NK-92 treated with Interleukin-12 subunit alpha and Interleukin-12 subunit beta, amount 100 ng/mL, for 24 hours (cell line): ENCODE measurements at regions not wholly inside any gene's neighbourhood (a gene's known extent, or its start where the extent isn't known, plus 50 kb on each side); places are given as distances from the start of the nearest gene placed in this dataset.

Source experiments
- DNase-seq: peaks from one replicate; lab custom pipeline; 2025; lab: John Stamatoyannopoulos, UW

DNA sequence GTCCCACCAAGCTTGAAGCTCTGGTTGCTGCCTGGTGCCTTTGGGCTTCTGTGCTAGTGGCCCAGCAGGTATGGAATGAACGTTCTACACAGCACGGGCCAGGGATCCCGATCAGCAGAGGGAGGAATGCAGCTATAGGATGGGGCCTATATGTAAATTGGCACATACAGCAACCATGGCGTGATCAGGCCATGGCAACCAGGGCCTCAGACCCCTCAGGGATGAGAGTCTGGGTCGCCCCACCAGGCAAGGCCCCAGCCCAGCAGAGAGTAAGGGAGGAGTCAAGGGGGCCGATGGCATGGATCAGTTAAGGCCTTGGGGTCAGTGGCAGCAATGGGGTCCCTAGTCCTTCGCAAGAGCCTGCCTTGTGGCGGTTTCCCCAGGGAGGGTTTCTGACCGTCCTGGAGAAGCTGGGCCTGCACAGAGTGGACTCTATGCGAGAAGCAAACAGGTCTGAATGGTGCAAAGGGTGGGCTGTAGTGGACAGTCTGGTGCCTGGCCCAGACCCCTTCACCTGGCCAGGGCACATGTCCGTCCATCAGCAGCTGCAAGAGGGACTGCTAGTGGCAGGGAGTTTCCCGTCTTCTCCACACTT lies 98.2 kb upstream of the SLC22A11 start:
- DNase-seq = no peak

DNA sequence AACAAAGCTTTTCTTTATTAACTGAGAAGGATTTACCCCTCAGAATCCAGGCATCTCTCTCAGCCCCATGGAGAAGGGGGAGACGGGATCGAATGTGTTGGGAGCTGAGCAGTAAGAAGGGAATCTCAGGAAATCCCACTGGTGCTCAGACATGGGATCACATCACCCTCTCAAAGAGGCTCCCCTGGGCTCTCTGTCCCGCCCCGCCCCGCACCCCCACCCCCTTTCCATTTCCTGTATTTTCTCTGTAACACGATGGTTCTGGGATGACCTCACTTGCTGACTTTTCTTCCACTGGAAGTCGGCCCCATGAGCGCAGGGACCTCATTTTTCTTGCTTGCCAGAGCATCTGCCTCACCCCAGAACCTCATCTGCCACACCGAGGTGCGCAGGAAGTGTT lies 96.7 kb upstream of the SLC22A11 start:
- DNase-seq = no peak

DNA sequence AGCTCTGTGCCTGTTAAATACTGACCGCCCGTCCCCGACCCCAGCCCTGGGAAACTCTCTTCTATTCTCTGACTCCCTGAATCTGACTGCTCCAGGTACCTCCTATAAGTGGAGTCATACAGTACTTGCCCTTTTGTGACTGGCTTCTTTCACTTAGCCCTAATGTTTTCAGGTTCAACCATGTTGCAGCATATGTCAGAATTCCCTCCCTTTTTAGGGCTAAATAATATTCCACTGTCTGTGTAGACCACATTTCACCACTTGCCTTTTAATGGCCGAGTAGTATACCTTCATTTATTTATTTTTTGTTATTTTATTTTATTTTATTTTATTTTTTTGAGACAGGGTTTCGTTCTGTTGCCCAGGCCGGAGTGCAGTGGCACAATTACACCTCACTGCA lies 96.1 kb upstream of the SLC22A11 start:
- no peak for DNase-seq

DNA sequence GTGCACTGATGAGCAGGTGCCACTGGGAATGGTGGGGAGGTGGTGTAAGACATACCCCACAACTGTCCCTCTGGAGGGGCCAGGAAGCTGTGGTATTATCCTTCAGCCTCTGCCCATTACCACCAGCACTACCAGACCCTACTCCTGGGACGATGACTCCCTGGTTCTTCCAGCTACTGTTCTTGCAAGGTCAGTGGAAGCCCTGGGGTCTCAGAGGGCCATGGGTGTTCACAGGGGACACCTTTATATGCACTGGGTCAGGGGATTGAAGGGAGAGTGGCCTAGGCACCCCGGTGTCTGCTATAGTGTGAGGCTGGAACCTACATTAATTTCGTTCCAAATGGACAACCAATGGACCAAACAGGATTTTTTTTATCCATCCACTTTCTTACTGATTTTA lies 94.7 kb upstream of the SLC22A11 start:
- no peak for DNase-seq

DNA sequence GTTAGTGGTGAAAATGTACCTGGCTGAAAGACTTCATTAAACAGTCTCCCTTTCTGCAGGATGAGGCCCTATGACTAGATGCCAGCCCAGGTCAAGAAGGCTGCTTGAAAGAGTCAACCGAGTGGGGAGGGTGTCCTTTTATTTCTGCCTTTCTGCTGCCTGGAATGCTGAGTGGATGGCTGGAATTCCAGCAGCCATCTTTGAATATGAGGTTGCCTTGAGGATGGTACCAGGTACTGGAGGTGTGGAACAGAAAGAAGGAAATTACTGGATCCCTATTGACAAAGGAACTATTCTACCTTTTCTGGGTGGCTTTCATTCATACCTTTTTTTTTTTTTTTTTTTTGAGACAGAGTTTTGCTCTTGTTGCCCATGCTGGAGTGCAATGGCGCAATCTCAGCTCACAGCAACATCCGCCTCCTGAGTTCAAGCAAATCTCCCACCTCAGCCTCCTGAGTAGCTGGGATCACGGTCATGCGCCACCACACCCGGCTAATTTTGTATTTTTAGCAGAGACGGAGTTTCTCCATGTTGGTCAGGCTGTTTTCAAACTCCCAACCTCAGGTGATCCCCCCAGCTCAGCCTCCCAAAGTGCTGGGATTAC lies 89.5 kb upstream of the SLC22A11 start:
- no peak for DNase-seq

DNA sequence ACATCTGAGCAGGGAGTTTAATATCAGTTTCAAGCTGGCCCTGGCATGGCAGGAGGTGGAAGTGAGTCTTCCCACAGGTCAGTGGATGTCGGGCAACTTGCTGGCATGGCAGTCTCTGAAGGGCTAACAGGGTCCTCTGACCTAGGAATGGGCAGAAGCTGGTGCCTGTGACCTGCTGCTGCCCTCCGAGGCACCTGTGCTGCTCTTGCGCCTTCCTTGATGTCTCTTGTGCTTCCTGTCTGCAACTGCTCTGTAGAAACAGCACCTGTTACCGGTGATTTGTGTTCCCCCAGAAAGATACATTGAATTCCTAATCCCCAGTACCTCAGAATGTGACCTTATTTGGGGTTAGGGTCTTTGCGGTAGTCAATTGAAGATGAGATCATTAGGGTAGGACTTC lies 86.5 kb upstream of the SLC22A11 start:
- no peak for DNase-seq

DNA sequence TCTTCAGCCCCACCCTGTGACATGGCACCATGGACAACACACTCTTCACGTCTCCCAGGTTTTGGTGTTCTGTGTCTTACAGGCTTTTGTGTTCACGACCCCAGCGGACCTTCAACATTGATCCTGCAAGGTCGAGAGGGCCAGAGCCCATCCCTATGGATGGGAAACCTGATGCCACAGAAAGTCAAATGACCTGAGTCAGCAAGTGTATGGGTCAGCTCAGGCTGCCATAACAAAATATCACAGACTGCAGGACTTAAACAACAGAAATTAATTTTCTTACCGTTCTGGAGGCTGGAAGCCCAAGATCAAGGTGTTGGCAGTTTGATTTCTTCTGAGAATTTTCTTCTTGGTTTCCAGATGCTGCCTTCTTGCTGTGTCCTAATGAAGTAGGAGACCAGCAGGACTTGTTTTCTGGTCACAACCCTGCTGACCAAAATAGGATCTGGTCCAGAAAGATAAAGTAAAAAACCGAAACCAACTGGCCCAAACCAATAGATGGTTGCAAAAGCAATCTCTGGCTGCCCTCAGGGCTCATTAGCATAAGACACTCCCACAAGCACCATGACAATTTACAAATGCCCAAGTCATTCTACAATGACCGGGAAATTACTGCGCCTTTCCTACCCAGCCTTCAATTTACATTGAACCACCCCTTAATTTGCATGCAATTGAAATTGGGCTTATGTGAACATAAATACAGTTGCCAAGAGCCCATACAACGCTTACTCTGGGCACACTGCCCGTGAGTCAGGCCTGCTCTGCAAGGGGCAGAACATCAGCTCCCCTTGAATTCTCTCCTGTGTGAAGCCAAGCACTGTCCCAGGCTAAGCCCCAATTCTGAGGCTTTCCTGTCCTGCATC lies 82.9 kb upstream of the SLC22A11 start:
- DNase-seq = no peak

DNA sequence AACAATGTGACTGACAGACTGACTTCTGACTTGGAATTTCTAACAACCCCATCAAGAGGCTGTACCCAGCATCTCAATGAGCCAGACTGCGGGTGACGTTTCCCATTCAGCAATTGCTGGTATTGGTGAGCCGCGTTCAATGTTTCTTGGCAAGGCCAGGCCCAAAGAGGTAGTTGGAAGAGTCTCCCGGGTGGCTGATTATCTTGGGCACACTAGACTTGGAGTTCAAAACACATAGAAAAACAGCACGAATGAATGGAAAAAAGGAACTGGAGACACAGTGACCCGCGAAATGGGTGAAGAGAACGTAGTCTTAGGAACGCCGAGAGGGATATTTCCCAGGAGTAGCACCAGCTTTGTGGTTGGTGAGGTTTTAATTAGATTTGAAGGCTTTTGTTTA lies 81.1 kb upstream of the SLC22A11 start:
- DNase-seq = no peak

DNA sequence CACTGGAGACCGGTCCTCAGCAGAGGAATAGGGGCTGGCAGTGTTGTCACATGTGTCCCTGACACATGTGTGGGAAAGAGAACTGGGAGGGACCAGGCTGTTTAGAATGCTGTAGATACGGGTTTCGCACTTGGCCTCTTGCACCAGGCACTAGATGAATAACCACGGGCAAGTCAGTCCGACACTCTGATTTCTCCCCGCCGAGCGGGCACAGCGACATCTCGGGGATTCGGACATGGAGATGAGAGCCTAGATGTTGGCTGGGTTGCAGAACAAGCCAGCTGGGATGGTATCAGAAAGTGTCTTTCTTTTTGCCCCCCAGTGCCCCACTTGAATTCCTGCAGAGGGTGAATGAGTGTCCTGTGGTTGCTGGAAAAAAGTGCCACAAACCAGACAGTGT lies 80.6 kb upstream of the SLC22A11 start:
- no peak for DNase-seq

DNA sequence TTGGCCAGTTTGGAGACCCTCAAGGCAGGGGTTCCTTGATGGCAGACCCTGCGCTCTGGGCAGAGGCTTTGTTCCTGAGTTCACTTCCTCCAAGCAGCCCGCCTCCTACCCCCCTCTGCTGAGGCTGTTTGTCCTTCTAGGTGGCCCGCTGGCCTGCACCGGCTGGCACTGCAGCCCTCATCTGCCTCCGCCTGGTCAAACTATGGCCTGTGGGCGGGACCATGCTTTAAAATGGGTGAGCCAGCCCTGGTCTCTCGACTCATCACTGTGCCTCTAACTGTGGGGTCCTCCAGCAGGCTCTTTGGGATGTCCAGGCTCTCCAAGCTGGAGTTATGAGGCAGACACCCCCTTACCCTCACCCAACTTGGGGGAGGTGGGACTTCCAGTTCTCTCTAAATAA lies 78.9 kb upstream of the SLC22A11 start:
- no peak for DNase-seq

DNA sequence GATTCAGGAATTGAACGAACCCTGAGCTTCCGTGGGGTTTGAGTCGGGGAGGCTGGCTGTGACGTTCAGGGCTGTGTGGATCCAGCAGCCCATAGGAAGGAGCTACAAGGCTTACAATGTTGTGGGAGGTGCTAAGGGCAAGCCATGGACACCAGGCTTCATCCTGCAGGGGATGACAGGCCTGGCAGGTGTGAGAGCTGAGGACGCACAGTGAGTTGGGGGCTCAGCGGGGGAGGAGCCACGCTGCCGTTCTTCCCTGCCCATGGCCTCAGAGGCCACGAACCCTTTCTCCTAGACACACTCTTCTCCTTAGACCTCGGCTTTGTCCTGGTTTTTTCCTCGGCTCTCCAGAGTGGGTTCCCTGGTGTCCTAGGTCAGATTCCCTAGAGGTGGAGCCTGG lies 78.1 kb upstream of the SLC22A11 start:
- no peak for DNase-seq

DNA sequence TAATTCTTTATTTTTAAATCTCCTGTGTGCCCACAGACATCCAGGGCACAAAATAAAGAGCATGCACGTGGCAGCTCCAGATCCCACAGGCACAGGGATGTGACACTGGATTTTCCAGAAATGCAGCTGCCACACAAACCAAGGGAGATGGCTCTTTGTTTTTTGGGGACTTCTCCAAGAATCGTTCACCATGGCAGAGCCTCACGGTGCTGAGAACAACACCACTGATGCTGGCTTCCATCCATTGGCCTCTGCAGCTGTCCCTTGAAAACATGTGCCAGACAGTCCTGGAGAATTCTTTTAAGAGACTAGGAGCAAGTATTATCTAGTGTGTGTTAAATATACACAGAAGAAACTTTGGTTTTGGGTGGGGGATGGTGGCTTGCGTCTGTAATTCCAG lies 73.2 kb upstream of the SLC22A11 start:
- no peak for DNase-seq

DNA sequence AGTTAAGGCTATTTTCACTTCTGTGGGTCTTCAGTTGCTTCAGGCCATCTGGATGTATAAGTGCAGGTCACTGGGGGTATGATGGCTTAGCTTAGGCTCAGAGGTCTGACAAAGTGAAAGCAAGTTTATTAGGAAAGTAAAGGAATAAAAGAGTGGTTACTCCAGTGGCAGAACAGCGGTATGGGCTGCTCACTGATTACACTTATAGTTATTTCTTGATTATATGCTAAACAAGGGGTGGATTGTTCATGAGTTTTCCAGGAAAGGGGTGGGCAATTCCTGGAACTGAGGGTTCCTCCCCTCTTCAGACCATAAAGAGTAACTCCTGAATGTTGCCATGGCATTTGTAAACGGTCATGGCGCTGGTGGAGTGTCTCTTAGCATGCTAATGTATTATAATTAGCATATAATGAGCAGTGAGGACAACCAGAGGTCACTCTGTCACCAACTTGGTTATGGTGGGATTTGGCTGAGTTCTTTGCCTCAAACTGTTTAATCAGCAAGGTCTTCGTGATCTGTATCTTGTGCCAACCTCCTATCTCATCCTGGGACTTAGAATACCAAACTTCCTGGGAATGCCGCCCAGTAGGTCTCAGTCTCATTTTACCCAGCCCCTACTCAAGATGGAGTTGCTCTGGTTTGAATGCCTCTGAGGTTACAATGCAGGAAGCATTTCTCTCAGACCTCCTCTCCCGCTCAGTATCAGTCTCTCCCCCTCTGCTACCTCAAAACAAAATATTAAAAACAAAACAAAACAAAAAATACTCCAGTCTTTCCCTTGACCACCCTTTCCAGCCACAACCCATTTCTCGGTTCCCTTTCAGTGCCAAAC lies 71.3 kb upstream of the SLC22A11 start:
- DNase-seq = no peak

DNA sequence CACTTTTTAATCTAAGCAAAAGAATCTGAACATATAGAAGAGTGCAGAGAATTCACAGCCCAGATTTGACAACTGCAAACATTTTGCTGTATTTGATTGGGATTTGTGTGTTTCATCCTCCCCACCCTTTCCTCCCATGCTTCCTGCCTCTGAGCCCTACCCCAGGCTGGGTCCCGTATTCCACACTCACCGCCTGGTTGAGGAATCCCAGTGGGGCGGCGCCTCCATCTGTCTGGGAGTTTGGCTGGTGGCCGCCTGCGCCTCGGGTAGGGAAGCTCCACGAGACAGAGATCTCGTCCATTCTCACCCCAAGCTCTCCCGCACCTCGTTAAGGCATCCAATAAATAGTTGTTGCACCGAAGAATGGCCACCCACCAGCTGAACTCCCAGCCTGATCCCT lies 70.7 kb upstream of the SLC22A11 start:
- DNase-seq = no peak

DNA sequence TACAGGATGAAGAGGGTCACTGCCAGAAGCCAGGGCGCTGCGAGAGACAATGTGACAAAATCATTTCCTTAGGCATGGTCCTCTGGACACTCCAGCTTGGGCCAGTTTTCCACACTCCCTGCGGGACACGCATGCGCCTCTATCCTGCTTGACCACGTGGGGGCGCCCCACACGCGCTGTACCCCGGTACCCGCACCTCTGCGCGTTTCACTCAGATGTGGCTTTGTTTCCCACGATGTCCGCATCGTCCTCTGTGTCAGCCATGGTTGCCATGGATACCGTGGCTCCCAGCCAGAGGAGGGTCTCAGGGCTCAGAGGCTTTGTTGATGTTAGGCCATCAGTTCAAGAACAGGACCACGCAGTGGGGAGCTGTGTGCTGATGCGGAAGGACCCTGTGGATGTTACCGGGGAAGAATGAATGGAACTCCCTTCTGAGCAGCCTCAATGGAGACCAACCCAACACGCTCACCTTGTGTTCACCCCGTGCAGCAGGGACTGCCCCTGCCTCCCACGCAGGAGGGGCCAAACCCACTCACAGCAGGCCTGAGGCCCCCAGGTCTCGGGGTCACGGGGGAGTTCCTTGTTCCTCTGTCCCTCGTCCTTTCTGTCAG lies 65.8 kb upstream of the SLC22A11 start:
- DNase-seq = peak; percentile 12

DNA sequence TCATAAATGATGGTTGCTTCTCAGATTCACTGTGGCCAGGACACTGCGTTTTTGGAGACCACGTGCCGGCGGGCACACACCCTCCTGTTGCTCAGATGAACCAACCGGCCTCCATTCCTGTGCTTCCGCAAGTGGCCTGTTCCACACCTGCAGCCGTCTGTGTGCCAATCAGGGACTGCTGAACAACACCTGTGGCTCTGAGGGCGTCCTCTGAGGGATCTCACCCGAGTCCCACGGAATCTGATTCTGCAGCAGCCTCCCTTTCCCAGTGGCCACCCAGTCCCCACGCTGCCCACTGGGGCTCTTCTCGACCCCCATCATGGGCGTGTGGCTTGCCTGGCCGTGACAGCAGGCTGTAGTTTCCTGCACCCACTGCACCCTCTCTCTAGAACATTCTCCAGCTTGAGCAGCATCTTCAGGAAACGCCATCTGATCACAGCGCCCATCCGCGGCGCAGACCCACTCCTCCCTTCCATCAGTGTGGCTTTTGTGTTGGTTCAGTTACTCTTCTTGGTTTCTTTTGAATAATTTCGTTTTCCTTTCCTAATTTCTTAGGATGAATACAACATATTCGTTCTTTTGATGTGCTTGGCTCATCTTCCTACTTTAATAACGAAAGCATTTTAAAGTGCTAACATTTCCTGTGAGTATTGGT lies 65.1 kb upstream of the SLC22A11 start:
- DNase-seq = no peak

DNA sequence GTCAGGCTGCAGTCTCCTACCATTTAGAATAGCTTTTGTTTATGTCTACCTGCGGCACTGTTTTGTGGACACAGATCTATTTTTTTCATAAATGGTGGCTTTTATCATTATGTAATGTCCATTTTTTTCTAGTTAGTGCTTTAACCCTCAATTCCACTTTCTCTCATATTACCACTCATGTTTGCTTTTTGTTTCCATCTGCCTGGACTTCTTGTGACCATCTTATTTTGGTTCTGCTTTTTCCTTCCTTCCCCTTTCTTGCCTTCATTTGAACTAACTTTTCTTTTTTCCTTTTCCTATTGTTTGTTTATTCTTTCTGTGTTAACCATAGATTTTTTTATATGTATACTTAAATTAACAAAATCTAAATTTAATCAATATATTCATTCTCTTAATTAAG lies 63.2 kb upstream of the SLC22A11 start:
- DNase-seq = no peak

DNA sequence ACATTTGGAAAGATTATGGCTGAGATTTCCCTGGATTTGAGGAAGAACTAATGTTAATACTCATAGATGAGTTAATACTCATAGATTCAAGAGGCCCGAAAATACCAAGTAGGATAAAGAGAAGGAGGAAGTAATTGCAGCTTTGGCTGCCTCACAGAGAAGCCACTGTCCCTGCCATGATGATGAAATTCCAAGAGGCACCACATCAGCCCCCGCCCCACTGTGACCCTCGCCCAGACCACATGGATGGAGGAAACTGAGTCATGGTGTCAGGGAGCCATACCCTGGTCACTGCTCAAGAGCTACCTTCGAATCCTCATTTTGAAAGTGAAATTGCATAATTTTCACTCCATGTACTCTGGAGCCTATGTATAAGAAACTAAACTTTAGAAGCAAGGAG lies 57.6 kb upstream of the SLC22A11 start:
- DNase-seq = no peak

DNA sequence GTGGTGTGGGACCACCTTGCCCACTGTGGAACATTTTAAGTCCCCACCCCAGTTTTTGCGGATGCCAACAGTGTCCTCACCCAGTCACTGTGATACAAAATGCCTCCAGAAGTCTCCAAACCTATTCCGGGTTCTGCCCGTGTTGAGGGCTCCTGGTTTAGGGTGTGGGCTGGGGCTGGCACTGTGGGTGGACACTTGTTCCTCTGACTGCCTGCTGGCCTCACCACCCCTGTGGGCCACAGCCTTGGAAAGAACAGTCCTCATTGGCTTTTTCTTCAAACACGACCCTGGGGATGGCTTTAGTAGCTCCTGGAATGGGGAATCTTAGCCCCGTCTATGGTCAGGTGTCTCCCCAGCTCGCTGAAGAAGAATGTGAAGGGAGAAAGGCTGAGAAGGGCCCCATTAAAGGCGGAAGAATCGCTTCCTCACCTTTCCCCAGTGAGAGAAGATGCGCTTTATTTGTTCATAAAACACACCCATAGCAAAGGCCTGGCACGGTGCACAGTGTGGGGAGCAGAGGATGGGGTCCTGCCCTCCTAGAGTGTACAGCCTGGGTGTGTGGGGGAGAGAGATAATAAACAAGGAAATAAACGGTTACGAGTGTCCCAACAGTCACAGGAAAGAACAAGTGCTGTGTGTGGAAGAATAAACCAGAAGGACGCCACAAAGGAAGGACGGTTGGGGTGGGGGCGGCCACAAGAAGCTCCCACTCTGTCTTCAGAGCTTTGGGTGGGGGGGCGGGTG lies 56.3 kb upstream of the SLC22A11 start:
- DNase-seq = no peak

DNA sequence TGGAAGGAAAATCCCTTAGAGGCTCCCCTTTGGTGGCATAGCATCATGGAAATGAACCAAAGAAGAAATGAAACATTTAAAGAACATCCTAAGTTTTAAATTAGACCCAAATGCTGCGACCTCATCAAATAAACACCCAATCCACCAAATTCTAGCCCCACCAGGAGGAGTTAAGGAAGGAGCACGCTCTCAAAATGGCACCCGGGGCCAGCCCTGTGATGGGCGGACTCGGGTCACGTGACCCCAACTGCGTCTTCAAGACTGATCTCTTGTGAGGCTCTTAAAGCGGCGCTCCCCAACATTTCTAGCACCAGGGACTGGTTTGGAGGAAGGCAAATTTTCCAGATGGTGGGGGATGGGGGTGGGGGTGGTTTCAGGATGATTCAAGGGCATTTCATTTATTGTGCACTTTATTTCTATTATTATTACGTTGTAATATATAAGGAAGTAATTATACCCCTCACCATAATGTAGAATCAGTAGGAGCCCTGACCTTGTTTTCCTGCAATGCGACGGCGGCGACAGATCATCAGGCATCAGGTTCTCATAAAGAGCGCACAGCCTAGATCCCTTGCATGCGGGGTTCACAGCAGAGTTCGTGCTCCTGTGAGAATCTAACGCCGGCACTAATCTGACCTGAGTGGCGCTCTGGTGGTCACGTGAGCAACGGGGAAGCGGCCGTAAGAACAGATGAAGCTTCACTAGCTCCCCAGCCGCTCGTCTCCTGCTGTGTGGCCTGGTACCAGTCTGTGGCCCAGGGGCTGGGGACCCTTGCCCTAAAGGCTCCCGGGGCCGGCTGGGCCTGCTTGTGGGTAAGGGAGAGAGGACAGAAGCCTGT lies 55.3 kb upstream of the SLC22A11 start:
- no peak for DNase-seq
